Peyer's patch (tissue), 4 donors: ENCODE measurements at regions not wholly inside any gene's neighbourhood (a gene's known extent, or its start where the extent isn't known, plus 50 kb on each side); places are given as distances from the start of the nearest gene placed in this dataset.

Source experiments
- DNase-seq, 3 donors: peaks; one replicate each; pipeline ENCODE4 v3.0.0-alpha.2; 2017 to 2019
- H3K27ac ChIP-seq, 4 donors: fragments of 200-600 bp; sonication (generic); one replicate each; pipeline ENCODE4 v1.5.1; 2016 to 2019
- H3K27me3 ChIP-seq, 2 donors: fragments of 200-600 bp; sonication (generic); one replicate each; pipeline ENCODE4 v1.5.1; 2019
- H3K36me3 ChIP-seq, 3 donors: fragments of 200-600 bp; sonication (generic); one replicate each; pipeline ENCODE4 v1.5.1; 2016 to 2019
- H3K4me1 ChIP-seq, 4 donors: fragments of 200-600 bp; sonication (generic); one replicate each; pipeline ENCODE4 v1.5.1; 2016 to 2019
- H3K4me3 ChIP-seq, 4 donors: fragments of 200-600 bp; sonication (generic); 1 replicate in 3 of 4; 2 replicates in 1 of 4; pipeline ENCODE4 v1.5.1; 2016 to 2019; ENCODE audit warnings: mild to moderate bottlenecking in 1 of 4
- H3K9me3 ChIP-seq, 4 donors: fragments of 200-600 bp; sonication (generic); one replicate each; pipeline ENCODE4 v1.5.1; 2016 to 2019; ENCODE audit warnings: mild to moderate bottlenecking in 1 of 4
- CTCF ChIP-seq, 6 experiments: fragments of 450-650 bp in 4 of 6; fragments of 200-600 bp in 2 of 6; sonication (generic) in 1 of 6; IDR thresholded peaks; one replicate each; pipeline ENCODE4 v1.5.1; 2017 to 2019; ENCODE audit warnings: antibody characterized with exemption in 6 of 6, mild to moderate bottlenecking in 3 of 6, moderate library complexity in 1 of 6
- POLR2A ChIP-seq, 2 donors: fragments of 450-650 bp; IDR thresholded peaks; one replicate each; pipeline ENCODE4 v1.5.1; 2017; ENCODE audit warnings: antibody characterized with exemption in 2 of 2, mild to moderate bottlenecking in 2 of 2, moderate library complexity in 2 of 2

GRCh38 chr11:44361813-44362212 lies 51.9 kb upstream of the ALX4 start:
- no peak for TF ChIP-seq POLR2A (IDR thresholded peaks at IDR 0.05)
- no peak for TF ChIP-seq CTCF (IDR thresholded peaks at IDR 0.05)
- no peaks in the 10 kb centered on the region for H3K4me1 ChIP-seq
- no peak overlapping the region for H3K27ac ChIP-seq
- no peaks in the 10 kb centered on the region for H3K36me3 ChIP-seq
- H3K27me3 ChIP-seq: no peaks in the 10 kb centered on the region
- no peak overlapping the region for H3K4me3 ChIP-seq
- no peaks in the 10 kb centered on the region for H3K9me3 ChIP-seq
- DNase-seq: no peak

- H3K36me3 ChIP-seq: no peaks in the 10 kb centered on the region
- no peaks in the 10 kb centered on the region for H3K27me3 ChIP-seq
- no peaks in the 10 kb centered on the region for H3K4me1 ChIP-seq
- TF ChIP-seq CTCF (IDR thresholded peaks at IDR 0.05) (no peak), POLR2A (IDR thresholded peaks at IDR 0.05) (no peak)
- H3K4me3 ChIP-seq: no peak overlapping the region
- H3K9me3 ChIP-seq: no peaks in the 10 kb centered on the region
- H3K27ac ChIP-seq: no peak overlapping the region
- no peak for DNase-seq
Measured at GRCh38 chr11:44363116-44363515, 53.2 kb upstream of the ALX4 start.

- H3K9me3 ChIP-seq: no peaks in the 10 kb centered on the region
- TF ChIP-seq POLR2A (IDR thresholded peaks at IDR 0.05) (no peak), CTCF (IDR thresholded peaks at IDR 0.05) (no peak)
- DNase-seq: no peak
- H3K4me1 ChIP-seq: no peaks in the 10 kb centered on the region
- no peak overlapping the region for H3K27ac ChIP-seq
- no peak overlapping the region for H3K4me3 ChIP-seq
- H3K27me3 ChIP-seq: no peaks in the 10 kb centered on the region
- H3K36me3 ChIP-seq: no peaks in the 10 kb centered on the region
Measured at GRCh38 chr11:44364596-44364995, 54.7 kb upstream of the ALX4 start.

- Histone ChIP-seq H3K4me3 (no peak overlapping the region), H3K9me3 (no peaks in the 10 kb centered on the region), H3K36me3 (no peaks in the 10 kb centered on the region), H3K4me1 (no peaks in the 10 kb centered on the region), H3K27ac (no peak overlapping the region), H3K27me3 (no peaks in the 10 kb centered on the region)
- TF ChIP-seq CTCF (IDR thresholded peaks at IDR 0.05): no peak
- TF ChIP-seq POLR2A (IDR thresholded peaks at IDR 0.05): no peak
- no peak for DNase-seq
Measured at GRCh38 chr11:44365616-44366015, 55.7 kb upstream of the ALX4 start.

GRCh38 chr11:44366026-44366425 lies 56.1 kb upstream of the ALX4 start:
- Histone ChIP-seq H3K4me3 (no peak overlapping the region), H3K9me3 (no peaks in the 10 kb centered on the region), H3K27me3 (no peaks in the 10 kb centered on the region), H3K4me1 (no peaks in the 10 kb centered on the region), H3K27ac (no peak overlapping the region), H3K36me3 (no peaks in the 10 kb centered on the region)
- TF ChIP-seq CTCF (IDR thresholded peaks at IDR 0.05): no peak
- no peak for DNase-seq

GRCh38 chr11:44366741-44367140 lies 56.8 kb upstream of the ALX4 start:
- Histone ChIP-seq H3K4me1 (no peaks in the 10 kb centered on the region), H3K9me3 (no peaks in the 10 kb centered on the region)
- TF ChIP-seq CTCF (IDR thresholded peaks at IDR 0.05): no peak
- no peak for TF ChIP-seq POLR2A (IDR thresholded peaks at IDR 0.05)

More at GRCh38 chr11:44366741-44367140, 56.8 kb upstream of the ALX4 start:
- Histone ChIP-seq H3K36me3 (no peaks in the 10 kb centered on the region), H3K4me3 (no peak overlapping the region), H3K27ac (no peak overlapping the region), H3K27me3 (no peaks in the 10 kb centered on the region)
- no peak for DNase-seq
